ENCODE measurements at regions not wholly inside any gene's neighbourhood (a gene's known extent, or its start where the extent isn't known, plus 50 kb on each side); places are given as distances from the start of the nearest gene placed in this dataset.

- DNase-seq (ENCODE audit: low read depth in 1 of 2, low spot score in 1 of 2) (no peak), FAIRE-seq (no peak), ATAC-seq (no peak)
- Histone ChIP-seq H3K4me2 (no peak overlapping the region), H3K9me3 (0 out of 3 replicates have a peak, but pooled peaks cover 3% of the 10 kb centered on the region), H3K4me1 (no peaks in the 10 kb centered on the region), H3K4me3 (no peak overlapping the region), H3K27ac (no peak overlapping the region)
- 10% methylated on average over 2 of the region's 2 CpGs for WGBS (ENCODE audit: missing lambda C conversion rate)
- TF ChIP-seq JUNB (IDR thresholded peaks at IDR 0.05) (no peak), HES2 (IDR thresholded peaks at IDR 0.05) (no peak), FOXS1 (CRISPR knock-in tag; IDR thresholded peaks at IDR 0.05) (no peak), KDM5A (IDR thresholded peaks at IDR 0.05) (no peak), CHD4 (IDR thresholded peaks at IDR 0.05; ENCODE audit: borderline replicate concordance) (no peak), JUN (IDR thresholded peaks at IDR 0.05) (no peak), MAZ (IDR thresholded peaks at IDR 0.05; ENCODE audit: borderline replicate concordance, low read depth, low read length) (no peak), PHF8 (IDR thresholded peaks at IDR 0.05; ENCODE audit: borderline replicate concordance, low read depth) (no peak), BCL3 (IDR thresholded peaks at IDR 0.05) (no peak), HOXB5 (CRISPR knock-in tag; IDR thresholded peaks at IDR 0.05) (no peak), EHMT2 (IDR thresholded peaks at IDR 0.05; ENCODE audit: low read depth) (no peak), TFCP2L1 (CRISPR knock-in tag; IDR thresholded peaks at IDR 0.05) (no peak), ZFP36 (IDR thresholded peaks at IDR 0.05; ENCODE audit: borderline replicate concordance, partially characterized antibody) (no peak), FOSL2 (IDR thresholded peaks at IDR 0.05) (no peak), FOSL2 (CRISPR knock-in tag; IDR thresholded peaks at IDR 0.05) (no peak)
- POLR2A ChIA-PET: no interaction called here
- CTCF ChIA-PET: no interaction called here
Observed at GRCh38 chr4:33696586-33696985, 2547.7 kb downstream of the ARAP2 start.

GRCh38 chr4:33709247-33709646, 2535.1 kb downstream of the ARAP2 start:
- POLR2A ChIA-PET: no interaction called here
- CTCF ChIA-PET: no interaction called here
- no peaks in the 10 kb centered on the region for H3K4me1 ChIP-seq
- DNase-seq (ENCODE audit: low read depth in 1 of 2, low spot score in 1 of 2) (no peak), FAIRE-seq (no peak), ATAC-seq (no peak)
- no peak overlapping the region for H3K4me2 ChIP-seq
- WGBS (ENCODE audit: missing lambda C conversion rate): 35% methylated on average over 3 of the region's 3 CpGs
- H3K27ac ChIP-seq: no peak overlapping the region
- H3K4me3 ChIP-seq: no peak overlapping the region
- TF ChIP-seq EP300 (IDR thresholded peaks at IDR 0.05) (no peak), POLR2AphosphoS2 (conservative IDR thresholded peaks at IDR 0.05; ENCODE audit: low read length) (no peak), BCL3 (IDR thresholded peaks at IDR 0.05) (no peak), HOXA7 (CRISPR knock-in tag; IDR thresholded peaks at IDR 0.05) (no peak), NR3C1 (IDR thresholded peaks at IDR 0.05) (no peak), MAFK (IDR thresholded peaks at IDR 0.05; ENCODE audit: partially characterized antibody) (no peak), CHD2 (IDR thresholded peaks at IDR 0.05; ENCODE audit: low read length, partially characterized antibody) (no peak), ZSCAN20 (CRISPR knock-in tag; IDR thresholded peaks at IDR 0.05) (no peak), HES2 (IDR thresholded peaks at IDR 0.05) (no peak), JUN (IDR thresholded peaks at IDR 0.05) (no peak), ZNF302 (CRISPR knock-in tag; IDR thresholded peaks at IDR 0.05) (no peak), FOSB (CRISPR knock-in tag; IDR thresholded peaks at IDR 0.05) (no peak), MAX (IDR thresholded peaks at IDR 0.05) (no peak), NPAS2 (CRISPR knock-in tag; IDR thresholded peaks at IDR 0.05; ENCODE audit: borderline replicate concordance) (no peak), HDAC2 (IDR thresholded peaks at IDR 0.05) (no peak), EHMT2 (IDR thresholded peaks at IDR 0.05; ENCODE audit: low read depth) (no peak)
- H3K9me3 ChIP-seq: no peaks in the 10 kb centered on the region
